HG03103 (cell line): ENCODE measurements at regions not wholly inside any gene's neighbourhood (a gene's known extent, or its start where the extent isn't known, plus 50 kb on each side); places are given as distances from the start of the nearest gene placed in this dataset.

Experiments
- ATAC-seq: cut with Tn5 transposase; IDR thresholded peaks from one replicate; pipeline ENCODE4 v1.9.1; 2021; ENCODE audit warnings: low read depth; ENCODE audit not compliant: unreplicated experiment

- ATAC-seq = no peak
Measured at GRCh38 chr13:74891610-74892009, 590.4 kb downstream of the TBC1D4 start.

- ATAC-seq = no peak
Measured at GRCh38 chr13:74889321-74889720, 592.6 kb downstream of the TBC1D4 start.

GRCh38 chr13:74886502-74886901, 595.5 kb downstream of the TBC1D4 start:
- no peak for ATAC-seq

GRCh38 chr13:74883834-74884233, 598.1 kb downstream of the TBC1D4 start:
- ATAC-seq = no peak

GRCh38 chr13:74871369-74872070, 610.4 kb downstream of the TBC1D4 start:
- ATAC-seq = no peak

GRCh38 chr13:74870865-74871264, 611.1 kb downstream of the TBC1D4 start:
- ATAC-seq = no peak

GRCh38 chr13:74869846-74870245, 612.1 kb downstream of the TBC1D4 start:
- ATAC-seq = no peak

- no peak for ATAC-seq
Measured at GRCh38 chr13:74868049-74868448, 613.9 kb downstream of the TBC1D4 start.

- no peak for ATAC-seq
Measured at GRCh38 chr13:74867460-74867859, 614.5 kb downstream of the TBC1D4 start.

- no peak for ATAC-seq
Measured at GRCh38 chr13:74866101-74866500, 615.9 kb downstream of the TBC1D4 start.

GRCh38 chr13:74865656-74866055, 616.3 kb downstream of the TBC1D4 start:
- no peak for ATAC-seq

- ATAC-seq = no peak
Measured at GRCh38 chr13:74860789-74861188, 621.2 kb downstream of the TBC1D4 start.

GRCh38 chr13:74850893-74851292, 631.1 kb downstream of the TBC1D4 start:
- ATAC-seq = no peak

- no peak for ATAC-seq
Measured at GRCh38 chr13:74847966-74848365, 634.0 kb downstream of the TBC1D4 start.

GRCh38 chr13:74845806-74846205, 636.2 kb downstream of the TBC1D4 start:
- no peak for ATAC-seq

- ATAC-seq = no peak
Measured at GRCh38 chr13:74841651-74842050, 640.3 kb downstream of the TBC1D4 start.

GRCh38 chr13:74841123-74841522, 640.8 kb downstream of the TBC1D4 start:
- ATAC-seq = no peak

GRCh38 chr13:74839656-74840055, 642.3 kb downstream of the TBC1D4 start:
- no peak for ATAC-seq

- ATAC-seq = no peak
Measured at GRCh38 chr13:74838096-74838495, 643.9 kb downstream of the TBC1D4 start.

GRCh38 chr13:74836628-74837027, 645.3 kb downstream of the TBC1D4 start:
- ATAC-seq = no peak

- no peak for ATAC-seq
Measured at GRCh38 chr13:74835579-74835978, 646.4 kb downstream of the TBC1D4 start.

- ATAC-seq = no peak
Measured at GRCh38 chr13:74825938-74826246, 656.1 kb downstream of the TBC1D4 start.
